HEK293T (cell line): ENCODE measurements at regions not wholly inside any gene's neighbourhood (a gene's known extent, or its start where the extent isn't known, plus 50 kb on each side); places are given as distances from the start of the nearest gene placed in this dataset.

Experiments used
- CTCF ChIA-PET: fragments of 350-600 bp; formaldehyde crosslinking; extraction: SDS; loops from one replicate; lab custom pipeline; 2021; ENCODE audit warnings: antibody characterized with exemption, inconsistent platforms; lab: Yijun Ruan, JAX
- POLR2A ChIA-PET: fragments of 350-600 bp; formaldehyde crosslinking; extraction: SDS; loops from one replicate; lab custom pipeline; 2020; ENCODE audit warnings: antibody characterized with exemption, inconsistent platforms; lab: Yijun Ruan, JAX
- DNase-seq: peaks from one replicate; pipeline ENCODE4 v3.0.0; 2012; ENCODE audit warnings: mixed read lengths; ENCODE audit errors: extremely low spot score
- ARNT ChIP-seq: fragments of 450-650 bp; IDR thresholded peaks from 2 replicates; pipeline ENCODE4 v1.6.1; 2017; ENCODE audit warnings: mild to moderate bottlenecking
- BHLHE40 ChIP-seq: fragments of 450-650 bp; IDR thresholded peaks from 2 replicates; pipeline ENCODE4 v1.6.1; 2016; ENCODE audit warnings: mild to moderate bottlenecking, moderate library complexity, borderline replicate concordance
- CTBP1 ChIP-seq: fragments of 450-650 bp; IDR thresholded peaks from 2 replicates; pipeline ENCODE4 v1.6.1; 2016; ENCODE audit warnings: borderline replicate concordance
- ELF4 ChIP-seq: fragments of 450-650 bp; IDR thresholded peaks from 2 replicates; pipeline ENCODE4 v1.6.1; 2017; ENCODE audit warnings: antibody characterized with exemption
- FOXA1 ChIP-seq: fragments of 450-650 bp; IDR thresholded peaks from 2 replicates; pipeline ENCODE4 v1.6.1; 2016; ENCODE audit warnings: mild to moderate bottlenecking
- FOXK2 ChIP-seq: fragments of 450-650 bp; IDR thresholded peaks from 2 replicates; pipeline ENCODE4 v1.6.1; 2016; ENCODE audit warnings: mild to moderate bottlenecking
- FOXM1 ChIP-seq: fragments of 450-650 bp; IDR thresholded peaks from 2 replicates; pipeline ENCODE4 v1.6.1; 2017; ENCODE audit warnings: mild to moderate bottlenecking, borderline replicate concordance
- HDGF ChIP-seq: fragments of 450-650 bp; IDR thresholded peaks from 2 replicates; pipeline ENCODE4 v1.6.1; 2017; ENCODE audit warnings: antibody characterized with exemption, borderline replicate concordance
- L3MBTL2 ChIP-seq: fragments of 450-650 bp; conservative IDR thresholded peaks from 2 replicates; pipeline ENCODE4 v1.6.1; 2016; ENCODE audit warnings: mild to moderate bottlenecking
- LEF1 ChIP-seq: fragments of 450-650 bp; IDR thresholded peaks from 2 replicates; pipeline ENCODE4 v1.6.1; 2017; ENCODE audit warnings: mild to moderate bottlenecking, borderline replicate concordance
- NFRKB ChIP-seq: fragments of 450-650 bp; IDR thresholded peaks from 2 replicates; pipeline ENCODE4 v1.6.1; 2016; ENCODE audit warnings: mild to moderate bottlenecking, moderate library complexity
- SP1 ChIP-seq: fragments of 450-650 bp; IDR thresholded peaks from 2 replicates; pipeline ENCODE4 v1.6.1; 2017
- SUZ12 ChIP-seq: fragments of 450-650 bp; IDR thresholded peaks from 2 replicates; pipeline ENCODE4 v1.6.1; 2016; ENCODE audit warnings: mild to moderate bottlenecking
- TARDBP ChIP-seq: fragments of 450-650 bp; IDR thresholded peaks from 2 replicates; pipeline ENCODE4 v1.6.1; 2016
- ZNF384 ChIP-seq: fragments of 450-650 bp; IDR thresholded peaks from 2 replicates; pipeline ENCODE4 v1.6.1; 2016
- TF ChIP-seq, protein P1 (sequence below): fragments of 450-650 bp; IDR thresholded peaks from 2 replicates; pipeline ENCODE4 v1.6.1; 2016

- CTCF ChIA-PET: interaction anchor here (0.6 kb wide), 1 partner anchor 69 kb away, joined by 3 read pairs; no protein-coding TSS in a partner anchor
- TF ChIP-seq ARNT (no peak), L3MBTL2 (no peak), ZNF384 (no peak), FOXK2 (no peak), NFRKB (no peak), HDGF (no peak), SP1 (no peak), SUZ12 (no peak), LEF1 (no peak)
- TF ChIP-seq, protein P1, sequence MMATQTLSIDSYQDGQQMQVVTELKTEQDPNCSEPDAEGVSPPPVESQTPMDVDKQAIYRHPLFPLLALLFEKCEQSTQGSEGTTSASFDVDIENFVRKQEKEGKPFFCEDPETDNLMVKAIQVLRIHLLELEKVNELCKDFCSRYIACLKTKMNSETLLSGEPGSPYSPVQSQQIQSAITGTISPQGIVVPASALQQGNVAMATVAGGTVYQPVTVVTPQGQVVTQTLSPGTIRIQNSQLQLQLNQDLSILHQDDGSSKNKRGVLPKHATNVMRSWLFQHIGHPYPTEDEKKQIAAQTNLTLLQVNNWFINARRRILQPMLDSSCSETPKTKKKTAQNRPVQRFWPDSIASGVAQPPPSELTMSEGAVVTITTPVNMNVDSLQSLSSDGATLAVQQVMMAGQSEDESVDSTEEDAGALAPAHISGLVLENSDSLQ: no peak
- POLR2A ChIA-PET: no interaction called here
- DNase-seq: no peak
Measured at GRCh38 chr4:126386512-126386911, 1071.8 kb downstream of the FAT4 start.

- CTCF ChIA-PET: no interaction called here
- TF ChIP-seq CTBP1: no peak
- TF ChIP-seq ELF4: no peak
- TF ChIP-seq HDGF: no peak
- TF ChIP-seq NFRKB: no peak
- POLR2A ChIA-PET: no interaction called here
- no peak for DNase-seq
Measured at GRCh38 chr4:126395664-126396063, 1080.9 kb downstream of the FAT4 start.

- no peak for TF ChIP-seq SUZ12
- no peak for TF ChIP-seq FOXA1
- TF ChIP-seq, protein P1: no peak
- no peak for TF ChIP-seq TARDBP
- TF ChIP-seq ZNF384: no peak
- no peak for TF ChIP-seq ELF4
Measured at GRCh38 chr4:126396121-126396520, 1081.4 kb downstream of the FAT4 start.

DNA sequence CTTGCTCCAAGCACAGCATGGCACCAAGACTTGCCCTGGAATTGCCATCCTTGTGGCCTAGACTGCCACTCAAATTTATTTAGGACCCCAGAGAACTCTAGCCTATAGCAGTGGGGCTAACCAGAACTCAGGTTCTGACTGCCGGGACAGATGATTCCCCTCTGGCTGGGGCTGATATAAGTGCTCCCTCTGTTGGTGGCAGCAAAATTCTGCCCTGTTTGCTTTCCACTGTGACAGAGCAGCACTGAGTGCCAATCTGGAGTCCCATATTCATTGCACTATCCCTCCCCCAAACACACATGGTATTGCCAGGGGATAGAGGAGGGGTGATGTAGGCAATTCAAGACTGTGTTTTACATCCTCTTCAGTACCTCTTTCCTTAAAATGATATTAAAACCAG, 1081.9 kb downstream of the FAT4 start:
- ChIA-PET POLR2A (no interaction called here), CTCF (no interaction called here)
- DNase-seq: no peak
- TF ChIP-seq LEF1 (no peak), FOXM1 (no peak)

More at GRCh38 chr4:126396121-126396520, 1081.4 kb downstream of the FAT4 start:
- CTCF ChIA-PET: no interaction called here
- no peak for DNase-seq
- POLR2A ChIA-PET: no interaction called here

DNA sequence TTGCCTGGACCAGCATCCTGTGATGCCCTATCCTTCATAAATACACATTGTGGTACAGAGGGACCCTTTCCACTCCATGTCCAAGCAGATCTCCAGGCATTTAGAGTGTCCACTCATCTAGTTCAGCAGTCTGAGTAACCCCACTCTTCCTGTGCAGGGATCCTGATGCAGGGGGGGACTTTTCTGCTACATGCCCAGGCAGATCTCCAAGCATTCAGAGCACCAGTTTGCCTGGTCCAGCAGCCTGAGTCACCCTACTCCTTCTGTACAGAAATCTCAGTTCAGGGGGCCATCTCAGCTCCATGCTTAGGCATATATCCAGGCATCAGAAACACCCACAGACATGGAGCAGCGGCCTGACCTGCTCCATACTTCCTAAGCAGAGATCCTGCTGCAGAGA, 1089.8 kb downstream of the FAT4 start:
- ChIA-PET CTCF (interaction anchor here (0.6 kb wide), 1 partner anchor 248 kb away, joined by 3 read pairs; no protein-coding TSS in a partner anchor), POLR2A (no interaction called here)
- DNase-seq: no peak
- TF ChIP-seq FOXK2 (no peak), TARDBP (no peak)

- DNase-seq: peak; percentile 8
- CTCF ChIA-PET: no interaction called here
- TF ChIP-seq FOXM1 (no peak), NFRKB (no peak), SUZ12 (no peak), ELF4 (no peak), ARNT (no peak), TARDBP (no peak), ZNF384 (no peak), LEF1 (no peak), SP1 (no peak), L3MBTL2 (no peak), FOXK2 (no peak), CTBP1 (no peak), FOXA1 (no peak), BHLHE40 (no peak), HDGF (no peak)
- TF ChIP-seq, protein P1: no peak
Measured at GRCh38 chr4:126405369-126405982, 1090.7 kb downstream of the FAT4 start.

DNA sequence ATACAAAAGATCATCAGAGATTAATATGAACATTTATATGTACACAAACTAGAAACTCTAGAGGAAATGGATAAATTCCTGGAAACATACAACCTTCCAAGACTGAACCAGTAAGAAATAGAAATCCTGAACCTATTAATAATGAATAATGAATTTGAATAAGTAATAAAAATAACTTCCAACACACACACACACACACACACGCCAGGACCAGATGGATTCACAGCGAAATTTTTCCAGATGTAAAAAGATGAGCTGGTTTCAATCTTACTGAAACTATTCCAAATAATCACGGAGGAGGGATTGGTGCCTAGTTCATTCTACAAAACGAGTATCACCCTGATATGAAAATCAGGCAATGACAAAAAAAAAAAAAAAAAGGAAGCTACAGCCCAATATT, 1095.0 kb downstream of the FAT4 start:
- no peak for TF ChIP-seq SP1
- no peak for TF ChIP-seq TARDBP
- TF ChIP-seq NFRKB: no peak
- no peak for TF ChIP-seq BHLHE40
- no peak for TF ChIP-seq LEF1
- TF ChIP-seq, protein P1: no peak
- TF ChIP-seq CTBP1: no peak
- CTCF ChIA-PET: no interaction called here
- POLR2A ChIA-PET: no interaction called here
- no peak for DNase-seq

More at GRCh38 chr4:126405369-126405982, 1090.7 kb downstream of the FAT4 start:
- POLR2A ChIA-PET: no interaction called here
